CD4-positive, alpha-beta T cell (primary cell): ENCODE measurements at regions not wholly inside any gene's neighbourhood (a gene's known extent, or its start where the extent isn't known, plus 50 kb on each side); places are given as distances from the start of the nearest gene placed in this dataset.

Experiments used
- ATAC-seq: fragments of 200-7000 bp; cut with Tn5 transposase; one replicate; pipeline ENCODE4 v1.10.0; 2022; ENCODE audit warnings: mild to moderate bottlenecking; ENCODE audit not compliant: poor library complexity
- CTCF ChIA-PET: fragments of 350-600 bp; sonication (Branson Sonifier 250); formaldehyde crosslinking; loops from one replicate; lab custom pipeline; 2021; ENCODE audit warnings: antibody characterized with exemption, inconsistent platforms; lab: Charles Lee
- POLR2A ChIA-PET: fragments of 350-600 bp; sonication (Branson Sonifier 250); formaldehyde crosslinking; loops from one replicate; lab custom pipeline; 2021; ENCODE audit warnings: antibody characterized with exemption, inconsistent platforms; lab: Charles Lee
- DNase-seq, 14 experiments: peaks; one replicate each; pipeline ENCODE4 v3.0.0-alpha.2; 2013 to 2020; ENCODE audit warnings: mixed read lengths in 2 of 14
- H3K27ac ChIP-seq, 2 donors: one replicate each; pipeline versions ENCODE4 v1.5.1 to v1.7.0; 2013; ENCODE audit warnings: low read length in 2 of 2, low read depth in 1 of 2, mild to moderate bottlenecking in 1 of 2
- H3K27me3 ChIP-seq, 2 experiments: 1 replicate in 1 of 2; 2 replicates in 1 of 2; pipeline versions ENCODE4 v1.6.1 to v1.7.0; 2013; ENCODE audit warnings: low read length in 2 of 2, control low read depth in 1 of 2, mild to moderate bottlenecking in 1 of 2, moderate library complexity in 1 of 2; ENCODE audit not compliant: insufficient read depth in 2 of 2, control insufficient read depth in 1 of 2
- H3K36me3 ChIP-seq: one replicate; pipeline ENCODE4 v1.6.1; 2013; ENCODE audit warnings: low read length, control low read depth; ENCODE audit not compliant: insufficient read depth
- H3K4me1 ChIP-seq: one replicate; pipeline ENCODE4 v1.6.1; 2013; ENCODE audit warnings: low read length, control low read depth; ENCODE audit not compliant: insufficient read depth
- H3K4me3 ChIP-seq: one replicate; pipeline ENCODE4 v1.5.1; 2013; ENCODE audit warnings: mild to moderate bottlenecking, low read length, moderate library complexity
- H3K9me3 ChIP-seq, 2 experiments: 1 replicate in 1 of 2; 2 replicates in 1 of 2; pipeline versions ENCODE4 v1.6.1 to v1.7.0; 2013; ENCODE audit warnings: low read length in 2 of 2, mild to moderate bottlenecking in 2 of 2, control low read depth in 1 of 2, moderate library complexity in 1 of 2; ENCODE audit not compliant: control insufficient read depth in 1 of 2, insufficient read depth in 1 of 2
- H3K27ac Mint-ChIP-seq: one replicate; pipeline ENCODE4 v1.8.0; 2020; ENCODE audit warnings: mixed read lengths
- H3K27me3 Mint-ChIP-seq: one replicate; pipeline ENCODE4 v1.8.0; 2021; ENCODE audit warnings: mixed read lengths
- H3K36me3 Mint-ChIP-seq: one replicate; pipeline ENCODE4 v1.8.0; 2021; ENCODE audit warnings: low read depth, mixed read lengths
- H3K4me1 Mint-ChIP-seq: one replicate; pipeline ENCODE4 v1.8.0; 2021; ENCODE audit warnings: low read depth, mixed read lengths
- H3K4me3 Mint-ChIP-seq: one replicate; pipeline ENCODE4 v1.8.0; 2020; ENCODE audit warnings: mild to moderate bottlenecking, mixed read lengths
- H3K9me3 Mint-ChIP-seq: one replicate; pipeline ENCODE4 v1.8.0; 2020; ENCODE audit warnings: mixed read lengths
- CTCF ChIP-seq: fragments of 200-600 bp; IDR thresholded peaks from one replicate; pipeline ENCODE4 v1.8.0; 2022; ENCODE audit warnings: antibody characterized with exemption, mild to moderate bottlenecking
- intact Hi-C, 2 experiments: fragments of 100-400 bp; cut with DNase I in 1 of 2; cut with micrococcal nuclease in 1 of 2; formaldehyde crosslinking; loops; one replicate each; pipeline versions ENCODE4 v1.15.1 to v1.9.0; 2023 to 2025; cut with DNase I, micrococcal nuclease

- POLR2A ChIA-PET, result no interaction called here
- CTCF ChIA-PET, result no interaction called here
- ATAC-seq (no peak), DNase-seq (no peak)
- Histone ChIP-seq H3K27me3 (no peaks in the 10 kb centered on the region), H3K4me1 (no peaks in the 10 kb centered on the region), H3K9me3 (no peaks in the 10 kb centered on the region), H3K36me3 (no peaks in the 10 kb centered on the region), H3K4me3 (no peak overlapping the region), H3K27ac (no peak overlapping the region)
- intact Hi-C loops, result no loop called here
- H3K4me3 Mint-ChIP-seq, result no peak overlapping the region
- no peaks in the 10 kb centered on the region for H3K36me3 Mint-ChIP-seq
- H3K27me3 Mint-ChIP-seq, result no peaks in the 10 kb centered on the region
- H3K4me1 Mint-ChIP-seq, result peaks cover 9% of the 10 kb centered on the region
- H3K27ac Mint-ChIP-seq, result no peak overlapping the region
- TF ChIP-seq CTCF, result no peak
- H3K9me3 Mint-ChIP-seq, result no peaks in the 10 kb centered on the region
These were observed 89.5 kb upstream of the MANEA start for GRCh38 chr6:95487817-95488216.

GRCh38 chr6:95489185-95489863, 88.0 kb upstream of the MANEA start:
- Histone ChIP-seq H3K4me1 (no peaks in the 10 kb centered on the region), H3K36me3 (no peaks in the 10 kb centered on the region), H3K27me3 (no peaks in the 10 kb centered on the region), H3K4me3 (no peak overlapping the region), H3K9me3 (no peaks in the 10 kb centered on the region), H3K27ac (no peak overlapping the region)
- intact Hi-C loops, result no loop called here
- Mint-ChIP-seq H3K9me3 (no peaks in the 10 kb centered on the region), H3K4me3 (no peak overlapping the region), H3K27me3 (no peaks in the 10 kb centered on the region), H3K27ac (no peak overlapping the region), H3K4me1 (peaks cover 13% of the 10 kb centered on the region), H3K36me3 (no peaks in the 10 kb centered on the region)
- ATAC-seq (no peak), DNase-seq (peak in 3 of 14 experiments; percentile 2 to 39 (median 20))
- no peak for TF ChIP-seq CTCF
- POLR2A ChIA-PET, result no interaction called here
- CTCF ChIA-PET, result no interaction called here

GRCh38 chr6:95496769-95497426, 80.4 kb upstream of the MANEA start:
- Histone ChIP-seq H3K36me3 (no peaks in the 10 kb centered on the region), H3K4me3 (no peak overlapping the region), H3K27ac (no peak overlapping the region), H3K4me1 (no peaks in the 10 kb centered on the region), H3K27me3 (no peaks in the 10 kb centered on the region), H3K9me3 (peaks cover 0 to 12% of the 10 kb centered on the region in 2 experiments)
- Mint-ChIP-seq H3K36me3 (no peaks in the 10 kb centered on the region), H3K27me3 (no peaks in the 10 kb centered on the region), H3K4me3 (no peak overlapping the region), H3K27ac (no peak overlapping the region), H3K9me3 (no peaks in the 10 kb centered on the region), H3K4me1 (peaks cover 7% of the 10 kb centered on the region)
- no peak for DNase-seq
- no peak for ATAC-seq
- intact Hi-C loops, result no loop called here
- CTCF ChIA-PET, result interaction anchor here (0.9 kb wide), 1 partner anchor 10 kb away, joined by 4 read pairs; no protein-coding TSS in a partner anchor
- no peak for TF ChIP-seq CTCF
- POLR2A ChIA-PET, result no interaction called here
